BLaER1 (cell line): ENCODE measurements at regions not wholly inside any gene's neighbourhood (a gene's known extent, or its start where the extent isn't known, plus 50 kb on each side); places are given as distances from the start of the nearest gene placed in this dataset.

Experiments used
- H3K27ac ChIP-seq: shearing (Covaris generic); formaldehyde crosslinking; 2 replicates; pipeline ENCODE4 v1.8.1; 2022
- H3K27me3 ChIP-seq: shearing (Covaris generic); formaldehyde crosslinking; 2 replicates; pipeline ENCODE4 v1.8.1; 2022
- H3K36me3 ChIP-seq: shearing (Covaris generic); formaldehyde crosslinking; 2 replicates; pipeline ENCODE4 v1.8.1; 2022
- H3K4me1 ChIP-seq: shearing (Covaris generic); formaldehyde crosslinking; 2 replicates; pipeline ENCODE4 v1.8.1; 2022
- H3K4me2 ChIP-seq: shearing (Covaris generic); formaldehyde crosslinking; 2 replicates; pipeline ENCODE4 v1.8.1; 2022
- H3K4me3 ChIP-seq: shearing (Covaris generic); formaldehyde crosslinking; 2 replicates; pipeline ENCODE4 v1.8.1; 2022
- H3K9ac ChIP-seq: shearing (Covaris generic); formaldehyde crosslinking; 2 replicates; pipeline ENCODE4 v1.8.1; 2022
- H3K9me3 ChIP-seq: shearing (Covaris generic); formaldehyde crosslinking; 2 replicates; pipeline ENCODE4 v1.8.1; 2022
- H4K20me1 ChIP-seq: shearing (Covaris generic); formaldehyde crosslinking; 2 replicates; pipeline ENCODE4 v1.8.1; 2022
- Cebpa-rat ChIP-seq: shearing (Covaris generic); IDR thresholded peaks from 2 replicates; pipeline ENCODE4 v1.8.1; 2022

- Histone ChIP-seq H3K4me1 (no peaks in the 10 kb centered on the region), H3K36me3 (no peaks in the 10 kb centered on the region), H3K9me3 (no peaks in the 10 kb centered on the region), H3K4me2 (no peak overlapping the region), H3K9ac (no peak overlapping the region), H3K27ac (no peak overlapping the region), H3K4me3 (no peak overlapping the region), H4K20me1 (no peaks in the 10 kb centered on the region), H3K27me3 (no peaks in the 10 kb centered on the region)
- TF ChIP-seq Cebpa-rat = no peak
These were observed 154.9 kb upstream of the NUDT6 start for GRCh38 chr4:123077330-123077729.

DNA sequence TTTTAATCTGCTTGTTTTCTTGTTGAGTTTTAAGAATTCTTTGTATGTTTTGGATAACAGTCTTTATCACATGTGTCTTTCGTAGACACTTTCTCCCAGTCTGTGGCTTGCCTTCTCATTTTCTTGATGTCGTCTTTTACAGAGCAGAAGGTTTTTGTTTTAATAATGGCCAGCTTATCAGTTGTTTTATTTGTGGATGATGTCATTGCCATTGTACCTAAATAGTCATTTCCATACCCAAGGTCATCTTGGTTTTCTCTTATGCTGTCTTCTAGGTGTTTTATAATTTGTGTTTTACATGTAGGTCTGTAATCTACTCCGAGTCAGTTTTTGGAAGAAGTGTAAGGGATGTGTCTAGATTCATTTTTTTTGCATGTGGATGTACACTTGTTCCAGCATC is 159.6 kb upstream of the NUDT6 start:
- Histone ChIP-seq H3K4me2 (no peak overlapping the region), H3K4me1 (peaks cover 9% of the 10 kb centered on the region), H3K36me3 (no peaks in the 10 kb centered on the region), H3K27me3 (no peaks in the 10 kb centered on the region), H3K4me3 (no peak overlapping the region), H3K9me3 (0 out of 2 replicates have a peak, but pooled peaks cover 8% of the 10 kb centered on the region), H3K27ac (no peak overlapping the region), H4K20me1 (no peaks in the 10 kb centered on the region), H3K9ac (no peak overlapping the region)
- no peak for TF ChIP-seq Cebpa-rat

- Histone ChIP-seq H3K4me2 (peak overlapping the region; percentile 3), H3K4me3 (no peak overlapping the region), H3K36me3 (no peaks in the 10 kb centered on the region), H3K27ac (no peak overlapping the region), H3K4me1 (peaks cover 9% of the 10 kb centered on the region), H3K9ac (no peak overlapping the region), H4K20me1 (no peaks in the 10 kb centered on the region), H3K27me3 (no peaks in the 10 kb centered on the region), H3K9me3 (0 out of 2 replicates have a peak, but pooled peaks cover 8% of the 10 kb centered on the region)
- TF ChIP-seq Cebpa-rat = no peak
These were observed 161.2 kb upstream of the NUDT6 start for GRCh38 chr4:123083646-123084045.

DNA sequence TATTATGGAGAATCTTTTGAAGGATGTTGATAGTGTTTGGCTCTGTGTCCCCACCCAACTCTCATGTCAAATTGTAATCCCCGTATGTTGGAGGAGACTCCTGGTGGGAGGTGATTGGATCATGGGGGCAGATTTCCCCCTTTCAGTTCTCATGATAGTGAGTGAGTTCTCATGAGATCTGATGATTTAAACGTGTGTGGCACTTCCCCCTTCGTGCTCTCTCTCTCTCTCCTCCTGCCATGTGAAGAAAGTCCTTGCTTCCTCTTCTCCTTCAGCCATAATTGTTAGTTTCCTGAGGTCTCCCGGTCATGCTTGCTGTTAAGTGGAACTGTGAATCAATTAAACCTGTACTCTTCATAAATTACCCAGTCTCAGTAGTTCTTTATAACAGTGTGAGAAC is 166.1 kb upstream of the NUDT6 start:
- Histone ChIP-seq H3K4me3 (no peak overlapping the region), H3K9me3 (0 out of 2 replicates have a peak, but pooled peaks cover 13% of the 10 kb centered on the region), H4K20me1 (no peaks in the 10 kb centered on the region), H3K27me3 (no peaks in the 10 kb centered on the region), H3K9ac (no peak overlapping the region), H3K36me3 (peaks cover 8% of the 10 kb centered on the region), H3K27ac (no peak overlapping the region), H3K4me2 (no peak overlapping the region), H3K4me1 (peaks cover 7% of the 10 kb centered on the region)
- no peak for TF ChIP-seq Cebpa-rat

DNA sequence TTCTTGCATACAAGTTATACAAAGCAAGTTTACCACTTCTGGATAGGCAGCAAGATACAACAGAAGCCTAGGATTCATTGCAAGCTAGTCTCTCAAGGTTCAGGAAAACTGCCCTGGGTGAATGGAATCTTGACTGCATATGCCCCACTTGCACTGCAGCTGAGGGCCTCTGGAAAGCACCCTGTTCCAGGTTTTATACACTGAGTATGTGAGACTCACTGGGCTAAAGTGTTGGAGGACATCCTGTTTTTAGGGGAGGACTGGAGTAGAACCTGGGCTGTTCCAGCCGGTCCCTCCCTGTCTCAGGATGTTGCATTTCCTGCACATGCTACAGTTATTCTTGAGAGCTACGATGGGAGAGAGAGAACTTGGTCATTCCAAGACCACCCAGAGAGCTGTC is 168.5 kb upstream of the NUDT6 start:
- Histone ChIP-seq H3K4me2 (no peak overlapping the region), H3K9ac (no peak overlapping the region), H3K27ac (no peak overlapping the region), H3K36me3 (peaks cover 8% of the 10 kb centered on the region), H3K9me3 (0 out of 2 replicates have a peak, but pooled peaks cover 13% of the 10 kb centered on the region), H3K4me1 (no peaks in the 10 kb centered on the region), H3K27me3 (no peaks in the 10 kb centered on the region), H3K4me3 (no peak overlapping the region), H4K20me1 (no peaks in the 10 kb centered on the region)
- TF ChIP-seq Cebpa-rat = no peak

- H3K9ac ChIP-seq = no peak overlapping the region
These were observed 170.2 kb upstream of the NUDT6 start for GRCh38 chr4:123092586-123092985.

DNA sequence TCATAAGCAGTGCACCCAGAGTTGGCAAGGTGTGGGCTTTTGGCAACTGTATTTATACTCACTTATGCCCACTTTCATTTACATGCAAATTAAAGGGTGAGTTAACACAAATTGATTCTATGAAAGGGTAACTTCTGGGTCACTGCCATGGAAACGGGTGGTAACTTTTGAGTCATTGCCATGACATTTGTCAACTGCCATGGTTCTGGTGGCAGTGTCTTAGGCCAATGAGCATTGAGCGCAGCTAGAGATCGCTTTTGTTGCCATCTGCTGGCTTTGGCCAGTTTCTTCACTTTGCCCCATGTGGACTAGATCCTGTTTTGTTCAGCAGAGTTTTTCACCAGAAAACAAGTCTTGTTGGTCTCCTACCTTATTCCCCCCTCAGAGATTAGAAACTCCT is 170.8 kb upstream of the NUDT6 start:
- no peaks in the 10 kb centered on the region for H4K20me1 ChIP-seq
- H3K4me2 ChIP-seq = no peak overlapping the region
- no peak overlapping the region for H3K4me3 ChIP-seq
- no peak for TF ChIP-seq Cebpa-rat
- no peaks in the 10 kb centered on the region for H3K4me1 ChIP-seq
- peaks cover 8% of the 10 kb centered on the region for H3K36me3 ChIP-seq
- H3K9me3 ChIP-seq = 0 out of 2 replicates have a peak, but pooled peaks cover 6% of the 10 kb centered on the region
- no peak overlapping the region for H3K27ac ChIP-seq
- H3K27me3 ChIP-seq = no peaks in the 10 kb centered on the region
- no peak overlapping the region for H3K9ac ChIP-seq

More at GRCh38 chr4:123092586-123092985, 170.2 kb upstream of the NUDT6 start:
- Histone ChIP-seq H3K27ac (no peak overlapping the region), H3K27me3 (no peaks in the 10 kb centered on the region), H3K36me3 (peaks cover 8% of the 10 kb centered on the region), H4K20me1 (no peaks in the 10 kb centered on the region), H3K4me2 (no peak overlapping the region), H3K4me1 (no peaks in the 10 kb centered on the region), H3K9me3 (0 out of 2 replicates have a peak, but pooled peaks cover 6% of the 10 kb centered on the region), H3K4me3 (no peak overlapping the region)
- TF ChIP-seq Cebpa-rat = no peak

GRCh38 chr4:123096038-123096437 is 173.6 kb upstream of the NUDT6 start:
- Histone ChIP-seq H3K27ac (no peak overlapping the region), H3K36me3 (peaks cover under 1% of the 10 kb centered on the region), H3K27me3 (no peaks in the 10 kb centered on the region), H3K4me1 (no peaks in the 10 kb centered on the region), H3K4me3 (no peak overlapping the region), H4K20me1 (no peaks in the 10 kb centered on the region), H3K9me3 (no peaks in the 10 kb centered on the region), H3K9ac (no peak overlapping the region), H3K4me2 (no peak overlapping the region)
- TF ChIP-seq Cebpa-rat = no peak

GRCh38 chr4:123102897-123103471 is 180.6 kb upstream of the NUDT6 start:
- no peak for TF ChIP-seq Cebpa-rat
- H3K9ac ChIP-seq = no peak overlapping the region
- H3K36me3 ChIP-seq = peaks cover 10% of the 10 kb centered on the region
- no peak overlapping the region for H3K4me3 ChIP-seq
- H3K27ac ChIP-seq = no peak overlapping the region
- no peaks in the 10 kb centered on the region for H3K4me1 ChIP-seq
- peaks cover 8% of the 10 kb centered on the region; the same call in 1 of the 2 replicates for H3K9me3 ChIP-seq
- no peaks in the 10 kb centered on the region for H4K20me1 ChIP-seq
- no peaks in the 10 kb centered on the region for H3K27me3 ChIP-seq
- H3K4me2 ChIP-seq = no peak overlapping the region

GRCh38 chr4:123104310-123105025 is 182.1 kb upstream of the NUDT6 start:
- Histone ChIP-seq H3K4me2 (no peak overlapping the region), H3K27ac (no peak overlapping the region), H3K9me3 (peaks cover 8% of the 10 kb centered on the region; the same call in 1 of the 2 replicates), H4K20me1 (no peaks in the 10 kb centered on the region), H3K9ac (no peak overlapping the region), H3K36me3 (peaks cover 10% of the 10 kb centered on the region), H3K4me1 (no peaks in the 10 kb centered on the region), H3K4me3 (no peak overlapping the region), H3K27me3 (no peaks in the 10 kb centered on the region)
- TF ChIP-seq Cebpa-rat = no peak
